Neural cell (in vitro differentiated cells): ENCODE measurements at regions not wholly inside any gene's neighbourhood (a gene's known extent, or its start where the extent isn't known, plus 50 kb on each side); places are given as distances from the start of the nearest gene placed in this dataset.

Source experiments
- H2AFZ ChIP-seq: fragments of 200-600, 300-800 bp; sonication (generic), shearing (Covaris generic); 2 replicates; pipeline ENCODE4 v1.6.0; 2014; ENCODE audit warnings: low read depth, mild to moderate bottlenecking, antibody characterized with exemption, low read length, moderate library complexity
- H3F3A ChIP-seq: fragments of 200-600 bp; shearing (Covaris generic); 2 replicates; pipeline ENCODE4 v1.6.1; 2016; ENCODE audit warnings: mild to moderate bottlenecking, moderate library complexity, mixed read lengths, antibody characterized with exemption, low read length; ENCODE audit not compliant: insufficient read depth, poor library complexity, severe bottlenecking
- H3K27ac ChIP-seq: fragments of 200-600, 300-800 bp; sonication (generic), shearing (Covaris generic); 2 replicates; pipeline ENCODE4 v1.5.1; 2014; ENCODE audit warnings: mild to moderate bottlenecking, low read length, moderate library complexity
- H3K27me3 ChIP-seq: fragments of 300-800, 200-600 bp; sonication (generic), shearing (Covaris generic); 2 replicates; pipeline ENCODE4 v1.6.0; 2014; ENCODE audit warnings: mild to moderate bottlenecking, low read depth, low read length, moderate library complexity; ENCODE audit not compliant: insufficient read depth
- H3K36me3 ChIP-seq: fragments of 300-800, 200-600 bp; sonication (generic), shearing (Covaris generic); 2 replicates; pipeline ENCODE4 v1.5.1; 2014; ENCODE audit warnings: mild to moderate bottlenecking, antibody characterized with exemption, low read length, moderate library complexity; ENCODE audit not compliant: insufficient read depth
- H3K4me2 ChIP-seq: fragments of 300-800, 200-600 bp; sonication (generic), shearing (Covaris generic); 2 replicates; pipeline ENCODE4 v1.6.0; 2014; ENCODE audit warnings: mild to moderate bottlenecking, low read length
- H3K4me3 ChIP-seq: fragments of 300-800, 200-600 bp; sonication (generic), shearing (Covaris generic); 2 replicates; pipeline ENCODE4 v1.5.1; 2014; ENCODE audit warnings: mild to moderate bottlenecking, low read length, moderate library complexity
- H3K79me2 ChIP-seq: fragments of 200-600 bp; shearing (Covaris generic); replicated peaks from 2 replicates; pipeline ENCODE4 v1.6.0; 2014; ENCODE audit warnings: mild to moderate bottlenecking, low read length, moderate library complexity; ENCODE audit not compliant: insufficient read depth
- H3K9ac ChIP-seq: fragments of 300-800, 200-600 bp; sonication (generic), shearing (Covaris generic); 2 replicates; pipeline ENCODE4 v1.6.1; 2016; ENCODE audit warnings: mild to moderate bottlenecking, low read length, mixed read lengths
- H3K9me2 ChIP-seq: fragments of 200-600 bp; shearing (Covaris generic); 2 replicates; pipeline ENCODE4 v1.6.1; 2016; ENCODE audit warnings: mild to moderate bottlenecking, low read length, mixed read lengths; ENCODE audit not compliant: insufficient read depth
- H3K9me3 ChIP-seq: fragments of 200-600, 300-800 bp; sonication (generic), shearing (Covaris generic); 2 replicates; pipeline ENCODE4 v1.6.1; 2016; ENCODE audit warnings: mild to moderate bottlenecking, mixed run types, low read length, moderate library complexity, mixed read lengths
- H4K20me1 ChIP-seq: fragments of 200-600 bp; shearing (Covaris generic); 2 replicates; pipeline ENCODE4 v1.6.1; 2016; ENCODE audit warnings: mild to moderate bottlenecking, mixed run types; ENCODE audit not compliant: insufficient read depth
- EP300 ChIP-seq: fragments of 450-650 bp; conservative IDR thresholded peaks from 2 replicates; pipeline ENCODE4 v1.6.1; 2014; ENCODE audit warnings: antibody characterized with exemption, mild to moderate bottlenecking, moderate library complexity; ENCODE audit not compliant: poor library complexity, severe bottlenecking
- EZH2 ChIP-seq: fragments of 200-600, 300-800 bp; shearing (Covaris generic), sonication (generic); IDR thresholded peaks from 2 replicates; pipeline ENCODE4 v1.6.1; 2014; ENCODE audit warnings: antibody characterized with exemption, low read length, borderline replicate concordance, mild to moderate bottlenecking; ENCODE audit not compliant: insufficient read depth, poor library complexity, severe bottlenecking
- MXI1 ChIP-seq: fragments of 450-650 bp; conservative IDR thresholded peaks from 2 replicates; pipeline ENCODE4 v1.6.1; 2014; ENCODE audit warnings: antibody characterized with exemption, mild to moderate bottlenecking; ENCODE audit not compliant: poor library complexity, severe bottlenecking
- POLR2AphosphoS5 ChIP-seq: IDR thresholded peaks from 2 replicates; pipeline ENCODE4 v1.6.1; 2012
- RAD21 ChIP-seq: fragments of 450-650 bp; conservative IDR thresholded peaks from 2 replicates; pipeline ENCODE4 v1.6.1; 2014; ENCODE audit warnings: antibody characterized with exemption, mild to moderate bottlenecking, moderate library complexity
- REST ChIP-seq: IDR thresholded peaks from 2 replicates; pipeline ENCODE4 v1.6.1; 2012; ENCODE audit warnings: borderline replicate concordance
- SMC3 ChIP-seq: fragments of 450-650 bp; conservative IDR thresholded peaks from 2 replicates; pipeline ENCODE4 v1.6.1; 2014; ENCODE audit warnings: antibody characterized with exemption, mild to moderate bottlenecking, moderate library complexity; ENCODE audit not compliant: poor library complexity
- TAF1 ChIP-seq: IDR thresholded peaks from 2 replicates; pipeline ENCODE4 v1.6.1; 2012; ENCODE audit warnings: low read depth
- TF ChIP-seq, protein P1 (sequence below): fragments of 450-650 bp; IDR thresholded peaks from 2 replicates; pipeline ENCODE4 v1.5.1; 2014; ENCODE audit warnings: antibody characterized with exemption, mild to moderate bottlenecking, moderate library complexity; ENCODE audit not compliant: poor library complexity, severe bottlenecking

- Histone ChIP-seq H3K36me3 (no peaks in the 10 kb centered on the region), H2AFZ (no peak overlapping the region), H3K4me2 (no peak overlapping the region), H3F3A (no peaks in the 10 kb centered on the region), H3K27ac (no peak overlapping the region), H3K9me3 (no peaks in the 10 kb centered on the region), H3K4me3 (no peak overlapping the region), H3K79me2 (no peaks in the 10 kb centered on the region), H3K9me2 (no peaks in the 10 kb centered on the region), H3K9ac (no peak overlapping the region), H4K20me1 (no peaks in the 10 kb centered on the region), H3K27me3 (no peaks in the 10 kb centered on the region)
- TF ChIP-seq, protein P1, sequence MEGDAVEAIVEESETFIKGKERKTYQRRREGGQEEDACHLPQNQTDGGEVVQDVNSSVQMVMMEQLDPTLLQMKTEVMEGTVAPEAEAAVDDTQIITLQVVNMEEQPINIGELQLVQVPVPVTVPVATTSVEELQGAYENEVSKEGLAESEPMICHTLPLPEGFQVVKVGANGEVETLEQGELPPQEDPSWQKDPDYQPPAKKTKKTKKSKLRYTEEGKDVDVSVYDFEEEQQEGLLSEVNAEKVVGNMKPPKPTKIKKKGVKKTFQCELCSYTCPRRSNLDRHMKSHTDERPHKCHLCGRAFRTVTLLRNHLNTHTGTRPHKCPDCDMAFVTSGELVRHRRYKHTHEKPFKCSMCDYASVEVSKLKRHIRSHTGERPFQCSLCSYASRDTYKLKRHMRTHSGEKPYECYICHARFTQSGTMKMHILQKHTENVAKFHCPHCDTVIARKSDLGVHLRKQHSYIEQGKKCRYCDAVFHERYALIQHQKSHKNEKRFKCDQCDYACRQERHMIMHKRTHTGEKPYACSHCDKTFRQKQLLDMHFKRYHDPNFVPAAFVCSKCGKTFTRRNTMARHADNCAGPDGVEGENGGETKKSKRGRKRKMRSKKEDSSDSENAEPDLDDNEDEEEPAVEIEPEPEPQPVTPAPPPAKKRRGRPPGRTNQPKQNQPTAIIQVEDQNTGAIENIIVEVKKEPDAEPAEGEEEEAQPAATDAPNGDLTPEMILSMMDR = no peak
- no peak for TF ChIP-seq RAD21
- no peak for TF ChIP-seq REST
- TF ChIP-seq TAF1 = no peak
- no peak for TF ChIP-seq EP300
- TF ChIP-seq POLR2AphosphoS5 = no peak
- TF ChIP-seq MXI1 = no peak
- no peak for TF ChIP-seq EZH2
- TF ChIP-seq SMC3 = no peak
Measured at GRCh38 chr6:68069921-68070710, 565.0 kb upstream of the ADGRB3 start.

GRCh38 chr6:68059899-68060298, 575.2 kb upstream of the ADGRB3 start:
- H3K4me2 ChIP-seq = no peak overlapping the region
- H3K27ac ChIP-seq = no peak overlapping the region
- TF ChIP-seq EP300 = no peak
- no peak for TF ChIP-seq SMC3
- TF ChIP-seq, protein P1 = no peak
- TF ChIP-seq REST = no peak
- TF ChIP-seq POLR2AphosphoS5 = no peak
- TF ChIP-seq TAF1 = no peak
- TF ChIP-seq RAD21 = no peak
- TF ChIP-seq MXI1 = no peak
- TF ChIP-seq EZH2 = no peak
- no peak overlapping the region for H3K4me3 ChIP-seq
- H3K9ac ChIP-seq = no peak overlapping the region
- H3K36me3 ChIP-seq = no peaks in the 10 kb centered on the region
- H3K9me3 ChIP-seq = no peaks in the 10 kb centered on the region
- no peaks in the 10 kb centered on the region for H3K79me2 ChIP-seq
- no peaks in the 10 kb centered on the region for H3K9me2 ChIP-seq
- H3F3A ChIP-seq = no peaks in the 10 kb centered on the region
- no peaks in the 10 kb centered on the region for H3K27me3 ChIP-seq
- no peak overlapping the region for H2AFZ ChIP-seq
- H4K20me1 ChIP-seq = no peaks in the 10 kb centered on the region
